ENCODE measurements at regions not wholly inside any gene's neighbourhood (a gene's known extent, or its start where the extent isn't known, plus 50 kb on each side); places are given as distances from the start of the nearest gene placed in this dataset.

DNA sequence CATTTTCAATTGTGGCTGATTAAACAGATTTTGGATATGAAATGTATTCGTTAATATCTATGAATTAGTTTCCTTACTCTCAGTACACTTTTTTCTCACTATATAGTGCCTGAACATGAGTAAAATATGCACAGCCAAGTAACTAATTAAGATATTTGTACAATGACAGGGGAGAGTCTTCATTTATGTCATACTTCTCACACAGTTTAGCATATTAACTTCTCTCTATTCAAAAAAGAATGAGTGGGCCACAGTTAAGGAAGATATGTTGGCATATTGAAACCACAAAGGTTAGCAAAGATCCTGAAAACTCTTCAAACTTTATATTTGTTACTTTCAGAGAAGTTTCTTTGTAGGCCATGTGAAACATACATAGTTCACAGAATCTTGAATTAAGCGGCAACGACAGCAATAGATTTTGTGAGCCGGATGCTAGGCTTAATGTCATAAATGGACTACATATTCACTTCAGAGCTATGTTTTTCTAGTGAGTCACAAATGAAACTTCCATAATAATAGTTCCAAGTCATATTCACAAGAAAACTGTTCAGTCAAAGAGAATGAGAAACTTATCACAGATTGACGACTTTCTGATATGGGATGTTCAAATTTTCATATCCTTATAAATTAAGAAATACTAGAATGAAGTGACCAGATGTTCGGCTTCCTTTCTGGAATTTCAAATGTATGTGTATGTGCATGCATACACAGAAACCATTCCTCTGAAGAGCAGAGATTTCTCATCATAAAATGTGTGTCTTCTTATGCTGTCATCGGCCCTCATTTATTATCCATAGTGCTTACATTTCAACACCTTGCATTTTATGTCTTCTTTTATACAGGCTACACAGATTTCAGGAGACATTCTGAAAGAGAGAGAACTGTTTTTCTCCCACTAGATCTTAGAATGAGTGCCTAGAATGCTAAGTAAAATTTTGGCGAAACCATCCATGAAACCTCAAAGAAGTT lies 584.0 kb downstream of the SATB2 start:
- Histone ChIP-seq H3K27me3 (no peaks in the 10 kb centered on the region), H3K27ac (no peak overlapping the region), H3K4me3 (no peak overlapping the region), H3K79me2 (no peaks in the 10 kb centered on the region), H3K9me3 (ENCODE audit: low read depth) (no peaks in the 10 kb centered on the region), H3K9me2 (replicated peaks; ENCODE audit: insufficient read depth) (no peaks in the 10 kb centered on the region), H3K4me1 (ENCODE audit: insufficient read depth) (no peaks in the 10 kb centered on the region), H2AFZ (no peak overlapping the region), H4K20me1 (ENCODE audit: insufficient read depth, poor library complexity, severe bottlenecking) (no peaks in the 10 kb centered on the region), H3K36me3 (replicated peaks; ENCODE audit: insufficient read depth, low read depth) (no peaks in the 10 kb centered on the region), H3K4me2 (no peak overlapping the region)
- no peak for DNase-seq (ENCODE audit: low spot score)
- TF ChIP-seq CTCF (IDR thresholded peaks at IDR 0.05; ENCODE audit: poor library complexity) (no peak), EZH2 (IDR thresholded peaks at IDR 0.05; ENCODE audit: borderline replicate concordance) (no peak), EZH2phosphoT487 (IDR thresholded peaks at IDR 0.05; ENCODE audit: low read depth, severe bottlenecking, unreplicated experiment) (no peak)
- 89% methylated on average over 8 of the region's 8 CpGs for WGBS (ENCODE audit: low lambda C conversion rate, missing lambda C conversion rate)

GRCh38 chr2:198863655-198864054 lies 594.1 kb downstream of the SATB2 start:
- no peaks in the 10 kb centered on the region for H3K36me3 ChIP-seq (replicated peaks; ENCODE audit: insufficient read depth, low read depth)
- H3K9me3 ChIP-seq (ENCODE audit: low read depth) = no peaks in the 10 kb centered on the region
- H3K4me1 ChIP-seq (ENCODE audit: insufficient read depth) = no peaks in the 10 kb centered on the region
- no peaks in the 10 kb centered on the region for H3K79me2 ChIP-seq
- H2AFZ ChIP-seq = no peak overlapping the region
- H4K20me1 ChIP-seq (ENCODE audit: insufficient read depth, poor library complexity, severe bottlenecking) = no peaks in the 10 kb centered on the region
- no peaks in the 10 kb centered on the region for H3K9me2 ChIP-seq (replicated peaks; ENCODE audit: insufficient read depth)
- H3K27me3 ChIP-seq = no peaks in the 10 kb centered on the region
- no peak overlapping the region for H3K4me2 ChIP-seq
- TF ChIP-seq EZH2phosphoT487 (IDR thresholded peaks at IDR 0.05; ENCODE audit: low read depth, severe bottlenecking, unreplicated experiment) = no peak
- TF ChIP-seq CTCF (IDR thresholded peaks at IDR 0.05; ENCODE audit: poor library complexity) = no peak
- TF ChIP-seq EZH2 (IDR thresholded peaks at IDR 0.05; ENCODE audit: borderline replicate concordance) = no peak
- no peak for DNase-seq (ENCODE audit: low spot score)
- WGBS (ENCODE audit: low lambda C conversion rate, missing lambda C conversion rate) = 89% methylated on average over 5 of the region's 5 CpGs
- no peak overlapping the region for H3K27ac ChIP-seq
- H3K4me3 ChIP-seq = no peak overlapping the region

- H3K4me1 ChIP-seq (ENCODE audit: insufficient read depth) = no peaks in the 10 kb centered on the region
- DNase-seq (ENCODE audit: low spot score) = no peak
- no peaks in the 10 kb centered on the region for H3K27me3 ChIP-seq
- WGBS (ENCODE audit: low lambda C conversion rate, missing lambda C conversion rate) = 94% methylated on average over 2 of the region's 2 CpGs
- H3K4me2 ChIP-seq = no peak overlapping the region
- H4K20me1 ChIP-seq (ENCODE audit: insufficient read depth, poor library complexity, severe bottlenecking) = no peaks in the 10 kb centered on the region
- no peaks in the 10 kb centered on the region for H3K79me2 ChIP-seq
- H2AFZ ChIP-seq = no peak overlapping the region
- TF ChIP-seq EZH2 (IDR thresholded peaks at IDR 0.05; ENCODE audit: borderline replicate concordance) (no peak), EZH2phosphoT487 (IDR thresholded peaks at IDR 0.05; ENCODE audit: low read depth, severe bottlenecking, unreplicated experiment) (no peak), CTCF (IDR thresholded peaks at IDR 0.05; ENCODE audit: poor library complexity) (no peak)
- no peak overlapping the region for H3K4me3 ChIP-seq
- no peaks in the 10 kb centered on the region for H3K9me2 ChIP-seq (replicated peaks; ENCODE audit: insufficient read depth)
- H3K9me3 ChIP-seq (ENCODE audit: low read depth) = peaks cover 3% of the 10 kb centered on the region
- H3K27ac ChIP-seq = no peak overlapping the region
- no peaks in the 10 kb centered on the region for H3K36me3 ChIP-seq (replicated peaks; ENCODE audit: insufficient read depth, low read depth)
Observed at GRCh38 chr2:198861080-198861479, 596.7 kb downstream of the SATB2 start.

All from hepatocyte (in vitro differentiated cells).